ENCODE measurements at regions not wholly inside any gene's neighbourhood (a gene's known extent, or its start where the extent isn't known, plus 50 kb on each side); places are given as distances from the start of the nearest gene placed in this dataset.

DNA sequence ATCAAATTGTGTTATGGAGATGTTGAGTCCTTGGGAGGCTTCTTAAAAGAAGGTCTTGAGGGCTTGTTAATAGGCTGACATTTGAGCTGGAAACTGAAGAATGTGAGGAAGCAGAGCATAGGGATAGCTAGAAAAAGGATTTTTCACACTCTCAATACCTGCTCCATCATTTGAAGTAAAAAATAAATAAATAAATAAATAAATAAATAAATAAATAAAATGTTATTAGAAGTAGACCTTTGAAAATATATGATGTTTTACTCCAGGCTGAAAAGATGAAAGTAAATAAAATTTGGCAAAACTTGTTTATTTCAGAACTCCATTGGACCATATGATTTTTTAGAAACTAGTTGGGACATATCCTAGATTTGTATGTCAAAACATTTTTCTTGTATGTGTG is 1757.8 kb upstream of the TENM3 start:
- DNase-seq = no peak

DNA sequence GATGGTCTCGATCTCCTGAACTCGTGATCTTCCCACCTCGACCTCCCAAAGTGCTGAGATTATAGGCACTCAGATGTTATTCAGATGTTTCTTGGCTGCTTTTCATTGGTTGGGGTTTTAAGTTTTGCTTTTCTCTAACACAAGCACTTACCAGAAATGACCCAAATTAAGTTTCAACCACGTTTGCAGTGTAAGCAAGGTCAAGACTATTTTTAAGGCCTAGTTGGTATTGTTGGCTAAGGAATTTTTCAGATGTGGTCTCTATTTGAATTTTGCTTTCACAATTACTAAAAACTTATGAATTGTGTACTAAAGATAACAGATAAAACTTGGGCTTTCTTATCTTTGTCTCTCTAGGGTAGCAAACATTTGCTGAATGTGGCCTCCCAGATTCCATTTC is 1756.9 kb upstream of the TENM3 start:
- no peak for DNase-seq

DNA sequence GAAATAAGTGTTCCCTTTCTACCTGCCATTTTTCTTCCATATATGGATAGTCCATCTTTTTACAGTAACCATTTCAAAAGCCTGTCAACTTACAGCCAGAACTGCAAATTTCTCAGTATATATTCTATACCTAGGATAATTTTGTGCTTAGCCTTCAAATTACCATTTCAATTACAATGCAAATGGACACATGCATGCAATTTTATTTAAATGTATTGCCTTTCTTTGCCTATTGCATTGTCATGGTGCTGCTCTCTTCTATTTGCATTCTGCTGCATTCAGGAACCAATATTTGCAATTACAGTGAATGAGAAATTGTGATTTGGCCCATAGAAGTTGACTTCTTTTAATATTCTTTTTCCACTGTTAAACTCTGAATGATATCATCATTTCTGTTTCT is 1753.4 kb upstream of the TENM3 start:
- no peak for DNase-seq

DNA sequence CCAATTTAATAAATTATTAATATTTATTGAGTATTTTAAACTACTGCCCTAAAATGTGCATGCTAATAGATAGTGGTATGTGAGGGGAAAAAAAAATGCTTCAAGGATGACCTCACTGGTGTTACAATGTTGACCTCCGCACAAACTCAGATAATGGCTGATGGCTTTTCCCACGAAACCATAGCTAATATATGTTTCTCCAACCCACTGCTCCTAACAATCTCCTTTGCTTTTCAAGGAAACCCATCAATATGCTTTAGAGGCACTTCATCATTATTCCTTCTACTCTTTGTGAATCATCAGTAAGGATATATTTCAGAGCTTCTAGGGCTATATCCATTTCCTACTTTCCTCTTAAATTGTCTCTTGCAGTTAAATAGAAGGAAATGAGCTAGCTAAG is 1752.0 kb upstream of the TENM3 start:
- no peak for DNase-seq

DNA sequence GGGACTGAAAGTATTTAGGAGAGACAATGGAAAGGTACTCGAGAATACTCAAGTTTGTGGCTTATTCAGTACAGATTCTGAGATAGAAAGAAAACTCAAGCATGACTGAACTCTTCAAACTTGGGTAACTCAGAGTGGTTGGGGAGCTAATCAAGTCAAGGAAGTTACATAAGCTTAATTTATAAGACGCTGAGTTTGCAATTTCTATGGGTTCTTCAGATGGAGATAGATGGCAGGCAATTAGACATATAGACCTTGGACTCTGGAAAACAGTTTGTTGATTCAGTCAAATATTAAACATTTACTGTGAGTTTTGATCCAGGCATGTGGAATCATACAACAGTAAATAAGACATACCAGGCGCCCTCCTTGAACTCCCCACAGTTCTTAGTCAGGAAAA is 1749.9 kb upstream of the TENM3 start:
- DNase-seq = no peak

DNA sequence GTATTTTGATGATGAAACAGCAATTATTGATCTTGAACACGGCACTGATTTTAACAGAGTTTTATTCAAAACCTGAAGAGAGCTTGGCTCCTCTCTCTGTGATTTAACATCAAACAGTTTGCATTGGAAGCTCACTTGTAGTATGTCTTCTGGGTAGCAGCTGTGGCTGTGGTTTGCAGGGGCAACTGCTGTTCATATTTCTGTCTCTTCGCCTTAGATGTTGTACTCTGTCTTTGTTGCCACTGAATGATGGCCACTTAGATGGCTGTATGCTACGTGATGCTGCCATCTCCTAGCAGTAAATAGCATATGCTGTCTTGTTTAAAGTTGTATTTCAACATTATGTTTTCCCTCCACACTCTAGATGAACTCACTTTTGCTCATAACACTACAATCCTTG is 1743.0 kb upstream of the TENM3 start:
- DNase-seq = no peak

DNA sequence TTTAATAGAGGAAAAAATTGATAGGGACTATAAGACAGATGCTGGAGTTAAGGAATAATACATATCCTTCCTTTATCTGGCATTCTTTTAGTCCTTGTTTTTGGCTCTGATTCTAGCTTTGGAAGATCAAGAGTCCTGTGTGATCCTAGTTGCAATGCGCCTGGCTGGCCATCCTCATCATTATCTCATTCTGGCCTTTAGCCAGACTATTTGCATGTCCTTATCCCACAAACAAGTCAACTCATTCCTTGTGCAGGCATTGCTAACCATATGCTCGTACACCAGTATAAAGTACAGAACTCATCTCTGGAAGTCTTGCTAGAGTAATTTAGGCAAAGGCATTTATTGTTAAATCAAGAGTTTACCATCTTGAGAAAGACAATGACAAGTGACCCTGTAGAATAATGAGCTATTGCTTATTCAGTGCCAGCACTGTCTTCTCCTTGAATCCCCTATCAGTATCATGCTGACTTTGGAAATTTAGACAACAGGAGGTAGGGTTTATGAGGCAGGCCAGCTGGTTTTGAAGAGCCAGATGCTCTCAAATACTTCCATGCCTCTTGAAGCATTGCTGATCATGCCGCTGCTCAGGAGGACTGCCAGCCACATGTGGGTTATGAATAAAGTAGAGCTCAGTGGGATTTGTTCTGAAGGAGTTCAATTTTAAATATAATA is 1730.3 kb upstream of the TENM3 start:
- DNase-seq = no peak

DNA sequence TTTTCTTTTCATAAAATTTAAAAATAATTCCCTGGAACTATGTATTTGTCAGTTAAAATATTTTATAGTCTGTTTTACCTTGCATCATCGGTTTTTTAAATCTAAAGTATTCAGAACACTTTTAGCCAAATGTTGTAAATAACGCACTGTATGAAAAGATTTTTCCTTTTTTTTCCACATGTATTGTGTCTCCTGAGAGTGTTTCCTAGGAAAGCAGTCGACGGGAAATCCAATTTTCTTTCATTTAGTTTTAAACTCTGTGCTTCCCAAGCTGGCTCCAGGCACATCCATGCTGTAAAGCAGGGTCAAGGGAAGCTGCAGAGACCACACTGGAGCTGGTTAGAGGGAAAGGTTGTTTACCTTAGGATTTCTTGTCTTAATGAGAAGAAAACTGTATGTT is 1724.3 kb upstream of the TENM3 start:
- no peak for DNase-seq

DNA sequence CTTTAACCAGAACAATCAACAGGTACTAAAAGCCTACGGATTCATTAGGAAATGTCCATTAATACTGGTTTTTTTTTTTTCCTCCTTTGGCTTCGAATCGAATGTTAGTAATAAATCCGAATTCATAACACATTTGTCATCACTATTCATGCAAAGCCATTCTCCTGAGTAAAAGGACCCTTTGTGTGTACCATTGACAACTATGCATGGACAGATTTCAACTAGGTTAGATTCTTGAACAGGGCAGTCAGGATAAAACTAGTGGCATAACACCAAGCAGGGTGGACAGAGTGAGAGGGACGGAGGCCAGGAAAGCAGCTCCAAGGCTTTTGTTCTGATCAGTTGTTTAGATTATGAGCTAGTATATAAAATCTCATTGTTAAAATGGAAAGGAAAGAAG is 1722.0 kb upstream of the TENM3 start:
- DNase-seq = no peak

DNA sequence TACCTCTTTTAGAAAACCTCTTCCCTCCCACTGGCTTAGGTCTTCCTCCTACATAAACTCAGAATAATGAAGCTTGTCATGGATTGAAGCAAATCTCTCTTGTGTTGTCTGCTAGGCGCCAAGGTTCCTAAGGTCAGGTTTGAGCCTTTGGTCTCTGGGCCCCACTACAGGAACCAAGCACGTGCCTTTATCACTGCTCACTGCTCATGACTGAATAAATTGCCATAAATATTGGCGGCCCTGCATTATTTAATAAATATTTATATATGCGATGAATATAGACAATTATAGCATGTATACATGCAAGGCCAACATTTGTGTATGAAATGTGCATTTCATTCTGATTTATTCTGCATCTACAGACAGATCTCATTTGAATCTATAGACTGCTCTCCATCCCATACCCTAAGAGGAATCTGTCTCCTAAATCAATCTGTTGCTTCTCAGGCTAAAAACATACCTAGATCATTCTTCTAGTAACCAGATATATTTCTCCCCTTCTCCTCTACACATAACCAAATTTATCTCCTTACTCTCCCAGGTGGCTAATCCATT is 1717.6 kb upstream of the TENM3 start:
- no peak for DNase-seq

DNA sequence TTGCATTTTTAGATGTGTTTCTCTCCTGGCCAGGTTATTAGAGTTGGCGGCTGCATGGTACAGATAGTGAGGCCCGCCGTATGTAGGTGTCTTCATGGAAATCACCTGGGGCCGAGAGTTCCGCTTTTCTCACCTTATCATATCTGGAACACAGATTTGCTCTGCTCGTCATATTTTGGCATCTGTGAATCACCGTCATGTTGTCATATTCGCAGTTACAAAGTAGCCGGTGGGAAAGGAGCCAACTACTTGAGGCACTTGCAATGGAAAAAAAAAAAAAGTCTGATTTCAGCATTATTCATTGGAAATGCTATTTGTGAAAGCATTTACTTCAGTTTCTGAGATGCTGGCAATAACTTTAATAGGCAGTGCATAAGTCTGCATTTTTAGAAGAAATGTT is 1715.2 kb upstream of the TENM3 start:
- no peak for DNase-seq

DNA sequence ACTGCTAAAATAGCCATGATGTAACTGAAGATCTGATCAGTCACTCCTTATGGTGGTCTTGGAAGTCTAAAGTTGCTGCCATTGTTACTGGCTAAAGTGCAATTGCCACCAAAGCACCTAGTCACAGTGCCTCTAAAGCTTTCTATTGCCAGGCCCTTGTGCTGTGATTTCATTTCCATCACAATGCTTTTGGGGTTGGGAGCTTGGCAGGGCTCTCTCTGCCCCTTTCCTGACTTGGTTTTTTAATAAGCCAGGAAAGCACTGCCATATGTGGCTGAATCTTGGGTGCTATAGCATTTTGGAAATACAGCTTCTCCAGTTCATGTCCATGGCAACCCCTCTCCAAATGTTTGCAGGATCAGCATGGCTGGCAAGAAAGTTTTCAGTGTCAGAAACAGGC is 1712.4 kb upstream of the TENM3 start:
- DNase-seq = no peak

DNA sequence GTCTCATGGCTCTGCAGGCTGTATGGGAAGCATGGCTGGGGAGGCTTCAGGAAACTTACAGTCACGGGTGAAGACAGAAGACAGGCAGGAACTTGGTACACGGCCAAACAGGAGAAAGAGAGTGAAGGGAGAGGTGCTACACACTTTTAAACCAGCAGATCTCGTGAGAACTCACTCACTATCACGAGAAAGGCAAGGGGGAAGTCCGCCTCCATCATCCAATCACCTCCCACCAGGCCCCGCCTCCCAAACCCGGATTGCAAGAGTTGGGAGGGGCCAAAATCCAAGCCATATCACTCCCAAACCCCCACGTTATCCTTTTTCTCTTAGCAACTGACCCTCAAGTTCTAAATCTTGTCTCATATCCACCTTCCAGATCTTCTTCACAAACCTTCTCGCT is 1710.5 kb upstream of the TENM3 start:
- no peak for DNase-seq

DNA sequence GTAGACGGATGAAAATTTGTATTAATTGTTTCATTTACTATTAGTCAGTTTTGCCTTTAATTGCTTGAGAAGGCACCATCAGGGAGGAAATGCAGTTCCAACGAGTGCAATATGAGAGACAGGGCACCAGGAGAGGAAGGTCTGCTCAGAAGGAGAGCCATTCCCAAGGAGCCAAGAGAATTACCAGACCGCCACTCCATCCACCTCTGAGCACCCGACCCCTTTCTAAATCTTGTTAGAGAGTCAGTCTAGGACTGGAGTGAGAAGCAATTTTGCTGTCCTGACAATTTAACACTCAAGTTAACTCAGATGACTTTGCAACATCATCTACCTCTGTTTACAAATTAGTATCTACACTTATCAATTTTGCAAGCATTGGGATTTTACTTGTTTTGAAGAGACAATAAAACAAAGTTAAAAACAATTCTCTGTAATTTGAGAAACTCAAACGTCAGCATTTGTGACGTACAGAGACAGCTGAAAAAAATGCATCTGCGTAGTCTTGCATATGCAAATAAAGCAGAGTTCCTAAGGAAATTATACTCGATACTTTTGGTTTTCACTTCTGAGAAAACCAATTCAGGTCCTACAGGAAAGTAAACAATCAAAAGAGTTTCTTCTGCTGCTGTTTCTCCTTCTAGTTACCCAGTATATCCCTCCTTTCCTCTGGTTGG is 1704.7 kb upstream of the TENM3 start:
- DNase-seq = no peak

DNA sequence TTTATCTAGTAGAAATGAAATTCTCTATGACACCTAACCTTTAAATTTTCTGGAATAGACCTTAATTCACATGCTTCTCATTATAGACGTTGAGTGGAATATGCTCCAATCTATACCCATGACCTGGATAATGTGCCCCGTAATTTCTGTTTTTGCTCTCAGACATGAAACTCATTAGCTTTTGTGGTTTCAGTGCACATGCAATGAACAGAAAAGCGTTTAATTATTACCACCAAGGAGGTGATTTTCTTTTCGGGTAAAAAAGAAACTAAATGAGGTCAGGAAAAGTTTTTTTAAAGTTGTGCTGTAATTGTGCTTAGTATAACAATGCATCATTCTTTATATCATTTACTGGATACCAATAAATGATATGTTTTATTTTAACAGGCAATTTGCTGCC is 1703.9 kb upstream of the TENM3 start:
- DNase-seq = no peak

DNA sequence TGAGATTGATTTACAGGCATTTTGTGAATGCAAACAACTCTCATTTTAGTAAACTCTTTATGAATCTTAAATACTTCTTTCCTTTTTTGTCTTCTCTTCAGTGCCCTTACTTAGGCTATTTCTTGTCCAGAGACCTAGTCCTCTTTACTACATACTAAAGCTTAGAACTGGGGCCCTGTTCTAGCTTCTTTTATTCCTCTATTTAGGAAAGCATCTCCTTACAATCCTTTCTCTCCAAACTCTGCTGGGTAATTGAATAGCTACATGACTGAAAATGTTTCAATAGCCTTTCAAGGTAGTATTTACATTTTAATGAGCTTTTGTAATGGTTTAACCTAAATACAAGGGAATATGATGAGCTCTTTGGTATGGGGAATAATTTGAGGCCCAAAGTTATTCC is 1701.5 kb upstream of the TENM3 start:
- DNase-seq = no peak

DNA sequence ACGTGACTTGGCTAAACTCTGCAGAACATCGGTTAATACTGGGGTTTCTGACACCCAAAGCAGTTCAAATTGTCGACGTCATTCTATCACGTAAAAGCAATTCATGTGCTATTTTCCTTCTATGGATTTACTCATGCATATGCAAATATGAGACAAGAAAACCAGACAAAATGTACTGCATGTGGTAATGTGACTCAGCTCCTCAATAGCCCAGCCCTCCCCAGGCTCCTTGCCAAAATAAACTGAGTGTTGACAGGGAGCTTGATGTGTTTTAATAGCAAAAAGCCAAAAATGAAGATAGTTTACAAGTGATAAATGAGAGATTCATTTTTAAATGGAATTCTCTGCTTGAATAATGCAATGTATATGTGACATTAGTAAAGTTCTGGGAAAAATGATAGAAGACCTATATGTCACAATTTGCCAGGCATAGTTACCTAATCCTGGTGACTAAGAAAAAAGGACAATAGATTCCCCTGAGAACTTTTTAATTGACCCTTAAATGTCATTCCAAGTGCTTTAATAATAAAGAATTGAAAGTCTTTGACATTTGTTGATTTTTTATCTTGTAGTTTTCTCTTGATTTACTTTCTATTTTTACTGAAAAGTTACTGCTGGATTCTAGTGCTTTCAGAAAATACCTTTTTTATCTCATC is 1700.6 kb upstream of the TENM3 start:
- DNase-seq = no peak

DNA sequence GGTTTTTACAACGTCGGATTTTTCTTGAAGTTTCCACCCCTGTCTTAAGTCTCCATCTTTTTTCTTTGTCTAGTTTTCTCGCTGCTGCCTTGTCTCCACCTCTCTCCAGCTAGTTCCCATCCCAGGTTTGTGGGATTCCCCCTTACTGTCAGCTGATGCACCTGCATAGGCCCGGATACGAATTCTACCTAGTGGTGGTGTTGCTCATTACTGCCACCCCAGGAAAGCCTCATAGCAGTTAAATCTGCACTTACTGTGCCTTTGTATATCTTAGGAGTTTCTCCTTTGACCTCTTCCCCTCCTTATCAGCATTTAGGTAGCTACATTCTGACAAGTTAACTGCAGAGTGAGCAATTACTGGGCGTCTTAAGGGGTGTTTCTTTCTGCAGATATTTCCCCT is 1693.1 kb upstream of the TENM3 start:
- DNase-seq = no peak

DNA sequence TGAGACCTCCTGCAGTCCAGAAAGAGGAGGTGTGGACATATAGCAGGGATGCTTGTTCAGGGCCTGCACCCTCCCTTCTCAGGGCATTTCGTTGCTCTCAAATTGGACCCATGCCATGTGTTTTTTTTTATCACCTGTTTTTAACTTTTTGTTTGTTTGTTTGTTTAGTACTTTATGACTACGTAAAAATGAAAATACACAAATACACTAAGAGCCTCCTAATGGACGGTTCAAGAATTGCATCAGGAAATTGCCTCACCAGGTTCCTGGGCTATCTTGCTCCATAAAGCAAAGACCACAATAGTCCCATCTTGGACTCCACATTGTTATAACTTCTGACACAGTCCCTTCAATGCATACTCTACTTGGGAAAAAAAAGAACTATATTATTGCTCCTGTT is 1685.9 kb upstream of the TENM3 start:
- no peak for DNase-seq

DNA sequence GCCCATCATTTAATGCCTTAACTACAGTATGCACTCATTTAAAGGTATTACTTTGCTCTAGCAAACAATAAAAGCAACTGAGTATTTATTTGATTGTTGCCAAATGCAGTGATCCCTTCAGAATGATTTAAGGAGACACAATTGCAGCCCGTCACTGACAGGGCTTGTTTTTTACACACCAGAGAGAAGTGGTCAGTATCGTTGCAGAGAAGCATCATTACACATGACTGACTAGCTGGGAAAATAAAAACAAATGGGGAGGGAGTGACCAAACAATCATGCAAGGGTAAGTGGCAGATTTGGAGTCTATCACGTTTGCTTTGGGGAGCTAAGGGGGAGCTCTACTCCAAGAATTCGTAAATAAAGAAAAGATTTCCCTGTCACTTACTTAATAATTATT is 1685.3 kb upstream of the TENM3 start:
- no peak for DNase-seq

DNA sequence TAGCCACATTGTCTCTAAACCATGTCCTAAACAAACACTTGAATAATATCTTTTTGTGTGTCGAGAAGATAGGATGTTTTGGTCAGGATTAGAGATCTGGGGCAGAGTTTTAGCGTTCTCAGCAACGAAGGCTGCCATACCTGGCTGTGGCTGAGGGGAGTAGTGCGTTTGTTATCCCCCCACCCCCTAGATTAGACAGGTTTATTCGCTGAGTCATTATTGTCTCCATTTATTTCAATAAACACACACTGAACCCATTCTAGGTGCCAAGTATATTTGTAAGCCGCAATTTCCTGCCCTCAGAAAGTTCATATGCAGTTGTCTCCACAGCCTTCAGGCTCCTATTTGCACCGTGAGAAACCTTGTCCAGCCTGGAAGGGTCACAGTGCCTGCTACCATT is 1684.8 kb upstream of the TENM3 start:
- no peak for DNase-seq

DNA sequence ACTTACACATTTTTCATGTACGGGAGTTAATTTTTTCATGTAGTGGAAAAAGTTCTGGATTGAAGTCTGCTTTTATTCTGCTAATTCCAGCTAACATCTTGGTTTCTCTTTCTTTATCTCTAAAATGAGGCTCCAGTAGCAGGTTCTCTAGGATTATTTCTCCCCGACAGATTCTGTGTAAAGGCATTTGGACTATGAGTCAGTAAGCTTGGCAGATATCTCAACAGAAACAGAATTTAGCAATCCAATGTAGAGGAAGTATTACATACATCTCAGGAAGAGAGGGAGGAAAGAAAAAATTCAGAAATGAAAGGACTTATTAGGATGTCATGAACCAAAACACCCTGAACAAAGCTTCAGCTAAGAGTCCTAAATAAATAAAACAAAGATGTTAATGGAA is 1682.3 kb upstream of the TENM3 start:
- no peak for DNase-seq

DNA sequence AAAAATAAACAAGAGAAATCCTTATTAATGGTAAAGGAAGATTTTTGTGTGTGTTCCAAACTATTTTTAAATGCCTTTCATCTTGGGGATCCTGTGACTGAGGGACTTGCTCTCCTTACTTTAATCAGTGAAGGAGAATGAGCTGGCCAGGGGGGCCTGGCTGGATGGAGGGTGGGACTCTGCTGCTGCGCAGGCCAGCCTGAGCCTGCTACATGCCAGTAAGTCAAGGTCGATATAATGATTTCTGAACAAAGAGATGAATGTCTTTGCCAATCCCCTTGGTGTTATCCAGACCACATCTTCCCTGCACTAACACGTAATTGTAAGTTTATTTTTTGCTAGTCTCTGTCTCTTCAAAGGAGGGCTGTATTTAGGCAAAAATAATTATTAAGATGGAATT is 1679.2 kb upstream of the TENM3 start:
- DNase-seq = no peak

DNA sequence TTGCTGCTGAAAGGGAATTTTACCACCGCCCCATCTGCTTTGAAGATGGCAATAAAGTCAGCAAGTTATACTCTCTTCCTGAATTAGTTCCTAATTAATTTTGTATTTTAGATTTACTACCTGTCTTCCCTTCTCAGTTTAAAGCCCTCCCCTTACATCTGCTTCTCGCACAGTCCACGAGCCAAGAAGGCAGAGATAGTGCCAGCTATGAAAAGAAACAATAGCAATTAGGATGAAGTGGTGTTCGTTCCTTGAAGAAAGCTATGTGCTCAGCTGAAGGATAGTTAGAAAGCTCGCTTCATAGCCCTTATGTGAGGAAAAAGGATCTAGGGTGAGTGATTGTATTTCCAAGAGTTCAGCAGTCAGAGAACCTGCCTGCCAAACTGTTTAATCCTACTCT is 1678.8 kb upstream of the TENM3 start:
- no peak for DNase-seq
